HL-60 (cell line): ENCODE measurements at regions not wholly inside any gene's neighbourhood (a gene's known extent, or its start where the extent isn't known, plus 50 kb on each side); places are given as distances from the start of the nearest gene placed in this dataset.
"Not testable (repeated sequence)": the region's sequence is repeated elsewhere in the genome, so short reads cannot be mapped to it uniquely, and the experiment has no call there.

Source experiments
- POLR2AphosphoS5 ChIP-seq: IDR thresholded peaks from 2 replicates; pipeline ENCODE4 v1.6.1; 2012; ENCODE audit warnings: low read depth
- TF ChIP-seq, protein P1 (sequence below): IDR thresholded peaks from one replicate; pipeline ENCODE4 v1.5.1; 2011; ENCODE audit warnings: low read length, control low read depth, inconsistent platforms; ENCODE audit not compliant: insufficient read depth
- TF ChIP-seq, protein P2 (sequence below): IDR thresholded peaks from 2 replicates; pipeline ENCODE4 v1.6.1; 2012; ENCODE audit warnings: low read depth; ENCODE audit not compliant: insufficient replicate concordance

DNA sequence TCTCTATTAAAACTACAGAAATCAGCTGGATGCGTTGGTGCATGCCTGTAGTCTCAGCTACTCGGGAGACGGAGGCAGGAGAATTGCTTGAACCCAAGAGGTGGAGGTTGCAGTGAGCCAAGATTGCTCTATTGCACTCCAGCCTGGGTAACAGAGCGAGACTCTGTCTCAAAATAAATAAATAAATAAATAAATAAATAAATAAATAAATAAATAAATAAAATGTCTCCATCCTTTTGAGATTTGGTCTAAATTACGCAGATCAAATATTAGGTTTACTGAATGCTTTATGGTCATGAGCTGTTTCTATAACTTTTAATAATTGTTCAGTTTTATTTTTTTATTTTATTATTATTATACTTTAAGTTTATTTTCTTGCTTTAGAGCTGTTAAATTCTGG is 344.0 kb upstream of the POU3F4 start:
- TF ChIP-seq, protein P1, sequence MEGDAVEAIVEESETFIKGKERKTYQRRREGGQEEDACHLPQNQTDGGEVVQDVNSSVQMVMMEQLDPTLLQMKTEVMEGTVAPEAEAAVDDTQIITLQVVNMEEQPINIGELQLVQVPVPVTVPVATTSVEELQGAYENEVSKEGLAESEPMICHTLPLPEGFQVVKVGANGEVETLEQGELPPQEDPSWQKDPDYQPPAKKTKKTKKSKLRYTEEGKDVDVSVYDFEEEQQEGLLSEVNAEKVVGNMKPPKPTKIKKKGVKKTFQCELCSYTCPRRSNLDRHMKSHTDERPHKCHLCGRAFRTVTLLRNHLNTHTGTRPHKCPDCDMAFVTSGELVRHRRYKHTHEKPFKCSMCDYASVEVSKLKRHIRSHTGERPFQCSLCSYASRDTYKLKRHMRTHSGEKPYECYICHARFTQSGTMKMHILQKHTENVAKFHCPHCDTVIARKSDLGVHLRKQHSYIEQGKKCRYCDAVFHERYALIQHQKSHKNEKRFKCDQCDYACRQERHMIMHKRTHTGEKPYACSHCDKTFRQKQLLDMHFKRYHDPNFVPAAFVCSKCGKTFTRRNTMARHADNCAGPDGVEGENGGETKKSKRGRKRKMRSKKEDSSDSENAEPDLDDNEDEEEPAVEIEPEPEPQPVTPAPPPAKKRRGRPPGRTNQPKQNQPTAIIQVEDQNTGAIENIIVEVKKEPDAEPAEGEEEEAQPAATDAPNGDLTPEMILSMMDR: not testable (repeated sequence)
- TF ChIP-seq, protein P2, sequence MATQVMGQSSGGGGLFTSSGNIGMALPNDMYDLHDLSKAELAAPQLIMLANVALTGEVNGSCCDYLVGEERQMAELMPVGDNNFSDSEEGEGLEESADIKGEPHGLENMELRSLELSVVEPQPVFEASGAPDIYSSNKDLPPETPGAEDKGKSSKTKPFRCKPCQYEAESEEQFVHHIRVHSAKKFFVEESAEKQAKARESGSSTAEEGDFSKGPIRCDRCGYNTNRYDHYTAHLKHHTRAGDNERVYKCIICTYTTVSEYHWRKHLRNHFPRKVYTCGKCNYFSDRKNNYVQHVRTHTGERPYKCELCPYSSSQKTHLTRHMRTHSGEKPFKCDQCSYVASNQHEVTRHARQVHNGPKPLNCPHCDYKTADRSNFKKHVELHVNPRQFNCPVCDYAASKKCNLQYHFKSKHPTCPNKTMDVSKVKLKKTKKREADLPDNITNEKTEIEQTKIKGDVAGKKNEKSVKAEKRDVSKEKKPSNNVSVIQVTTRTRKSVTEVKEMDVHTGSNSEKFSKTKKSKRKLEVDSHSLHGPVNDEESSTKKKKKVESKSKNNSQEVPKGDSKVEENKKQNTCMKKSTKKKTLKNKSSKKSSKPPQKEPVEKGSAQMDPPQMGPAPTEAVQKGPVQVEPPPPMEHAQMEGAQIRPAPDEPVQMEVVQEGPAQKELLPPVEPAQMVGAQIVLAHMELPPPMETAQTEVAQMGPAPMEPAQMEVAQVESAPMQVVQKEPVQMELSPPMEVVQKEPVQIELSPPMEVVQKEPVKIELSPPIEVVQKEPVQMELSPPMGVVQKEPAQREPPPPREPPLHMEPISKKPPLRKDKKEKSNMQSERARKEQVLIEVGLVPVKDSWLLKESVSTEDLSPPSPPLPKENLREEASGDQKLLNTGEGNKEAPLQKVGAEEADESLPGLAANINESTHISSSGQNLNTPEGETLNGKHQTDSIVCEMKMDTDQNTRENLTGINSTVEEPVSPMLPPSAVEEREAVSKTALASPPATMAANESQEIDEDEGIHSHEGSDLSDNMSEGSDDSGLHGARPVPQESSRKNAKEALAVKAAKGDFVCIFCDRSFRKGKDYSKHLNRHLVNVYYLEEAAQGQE: not testable (repeated sequence)
- not testable (repeated sequence) for TF ChIP-seq POLR2AphosphoS5
